Smooth muscle cell (in vitro differentiated cells): ENCODE measurements at regions not wholly inside any gene's neighbourhood (a gene's known extent, or its start where the extent isn't known, plus 50 kb on each side); places are given as distances from the start of the nearest gene placed in this dataset.
A peak's percentile ranks its signal among the peaks of the same experiment; 100 is the strongest.

Source experiments
- DNase-seq: peaks from one replicate; lab custom pipeline; 2025; ENCODE audit not compliant: unreplicated experiment; lab: John Stamatoyannopoulos, UW
- H2AFZ ChIP-seq: fragments of 200-600 bp; sonication (generic); 2 replicates; pipeline ENCODE4 v1.6.0; 2016; ENCODE audit warnings: antibody characterized with exemption, low read depth, mild to moderate bottlenecking
- H3F3A ChIP-seq: fragments of 200-600 bp; sonication (generic); 2 replicates; pipeline ENCODE4 v1.6.0; 2017; ENCODE audit warnings: antibody characterized with exemption, low read depth
- H3K27ac ChIP-seq: fragments of 200-600 bp; sonication (generic); 2 replicates; pipeline ENCODE4 v1.5.1; 2016; ENCODE audit warnings: low read depth, mild to moderate bottlenecking
- H3K27me3 ChIP-seq: fragments of 200-600 bp; sonication (generic); 2 replicates; pipeline ENCODE4 v1.6.1; 2016; ENCODE audit warnings: low read depth, mild to moderate bottlenecking
- H3K36me3 ChIP-seq: fragments of 200-600 bp; sonication (generic); 2 replicates; pipeline ENCODE4 v1.5.1; 2016; ENCODE audit warnings: low read depth
- H3K4me1 ChIP-seq: fragments of 200-600 bp; sonication (generic); 2 replicates; pipeline ENCODE4 v1.5.1; 2016; ENCODE audit warnings: low read depth
- H3K4me2 ChIP-seq: fragments of 200-600 bp; sonication (generic); 2 replicates; pipeline ENCODE4 v1.6.0; 2016; ENCODE audit warnings: mild to moderate bottlenecking
- H3K4me3 ChIP-seq: fragments of 200-600 bp; sonication (generic); 2 replicates; pipeline ENCODE4 v1.5.1; 2016; ENCODE audit warnings: mild to moderate bottlenecking
- H3K79me2 ChIP-seq: fragments of 200-600 bp; sonication (generic); 2 replicates; pipeline ENCODE4 v1.6.0; 2016; ENCODE audit warnings: low read depth, mild to moderate bottlenecking
- H3K9ac ChIP-seq: fragments of 200-600 bp; sonication (generic); 2 replicates; pipeline ENCODE4 v1.6.0; 2016; ENCODE audit warnings: low read depth
- H3K9me3 ChIP-seq: fragments of 200-600 bp; sonication (generic); replicated peaks from 2 replicates; pipeline ENCODE4 v1.5.1; 2016; ENCODE audit warnings: low read depth
- H4K20me1 ChIP-seq: fragments of 200-600 bp; sonication (generic); 2 replicates; pipeline ENCODE4 v1.6.0; 2016; ENCODE audit warnings: low read depth
- WGBS: methylation state at CpG from one replicate; pipeline ENCODE4 v1.1.7; 2016; ENCODE audit warnings: low lambda C conversion rate; 5-methylcytosine and 5-hydroxymethylcytosine counted together
- TF ChIP-seq, protein P1 (sequence below): fragments of 200-600 bp; sonication (generic); IDR thresholded peaks from 2 replicates; pipeline ENCODE4 v1.5.1; 2017; ENCODE audit warnings: borderline replicate concordance, mild to moderate bottlenecking, antibody characterized with exemption; ENCODE audit not compliant: insufficient read depth, poor library complexity, severe bottlenecking

DNA sequence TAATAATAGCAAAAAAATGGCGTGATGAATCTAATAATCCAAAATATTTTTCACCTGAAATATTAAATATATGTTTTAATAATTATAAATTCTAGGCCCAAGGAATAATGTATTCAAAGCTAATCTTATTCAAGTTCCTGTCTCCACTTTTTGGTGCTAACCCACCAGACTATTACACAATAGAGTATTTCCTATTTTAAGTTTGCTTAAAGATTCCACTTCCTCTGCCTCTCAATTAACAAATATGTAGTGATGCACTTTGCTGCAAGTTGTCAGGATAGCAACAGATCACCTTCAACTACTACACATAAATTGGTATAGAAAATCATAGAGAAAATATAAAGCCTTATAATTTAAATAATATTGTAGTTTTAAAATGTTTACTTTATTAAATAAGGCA is 467.5 kb downstream of the C3orf38 start:
- H3K4me2 ChIP-seq: no peak overlapping the region
- H3K27ac ChIP-seq: no peak overlapping the region
- no peak overlapping the region for H3K9ac ChIP-seq
- no peaks in the 10 kb centered on the region for H3K4me1 ChIP-seq
- no peaks in the 10 kb centered on the region for H3K27me3 ChIP-seq
- H3K79me2 ChIP-seq: no peaks in the 10 kb centered on the region
- DNase-seq: no peak
- H3K9me3 ChIP-seq: no peaks in the 10 kb centered on the region
- H3K36me3 ChIP-seq: no peaks in the 10 kb centered on the region
- TF ChIP-seq, protein P1, sequence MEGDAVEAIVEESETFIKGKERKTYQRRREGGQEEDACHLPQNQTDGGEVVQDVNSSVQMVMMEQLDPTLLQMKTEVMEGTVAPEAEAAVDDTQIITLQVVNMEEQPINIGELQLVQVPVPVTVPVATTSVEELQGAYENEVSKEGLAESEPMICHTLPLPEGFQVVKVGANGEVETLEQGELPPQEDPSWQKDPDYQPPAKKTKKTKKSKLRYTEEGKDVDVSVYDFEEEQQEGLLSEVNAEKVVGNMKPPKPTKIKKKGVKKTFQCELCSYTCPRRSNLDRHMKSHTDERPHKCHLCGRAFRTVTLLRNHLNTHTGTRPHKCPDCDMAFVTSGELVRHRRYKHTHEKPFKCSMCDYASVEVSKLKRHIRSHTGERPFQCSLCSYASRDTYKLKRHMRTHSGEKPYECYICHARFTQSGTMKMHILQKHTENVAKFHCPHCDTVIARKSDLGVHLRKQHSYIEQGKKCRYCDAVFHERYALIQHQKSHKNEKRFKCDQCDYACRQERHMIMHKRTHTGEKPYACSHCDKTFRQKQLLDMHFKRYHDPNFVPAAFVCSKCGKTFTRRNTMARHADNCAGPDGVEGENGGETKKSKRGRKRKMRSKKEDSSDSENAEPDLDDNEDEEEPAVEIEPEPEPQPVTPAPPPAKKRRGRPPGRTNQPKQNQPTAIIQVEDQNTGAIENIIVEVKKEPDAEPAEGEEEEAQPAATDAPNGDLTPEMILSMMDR: no peak
- no peak overlapping the region for H3K4me3 ChIP-seq
- WGBS: 89% methylated on average over 1 of the region's 1 CpG
- peaks cover 7% of the 10 kb centered on the region for H3F3A ChIP-seq
- no peaks in the 10 kb centered on the region for H4K20me1 ChIP-seq
- H2AFZ ChIP-seq: no peak overlapping the region

DNA sequence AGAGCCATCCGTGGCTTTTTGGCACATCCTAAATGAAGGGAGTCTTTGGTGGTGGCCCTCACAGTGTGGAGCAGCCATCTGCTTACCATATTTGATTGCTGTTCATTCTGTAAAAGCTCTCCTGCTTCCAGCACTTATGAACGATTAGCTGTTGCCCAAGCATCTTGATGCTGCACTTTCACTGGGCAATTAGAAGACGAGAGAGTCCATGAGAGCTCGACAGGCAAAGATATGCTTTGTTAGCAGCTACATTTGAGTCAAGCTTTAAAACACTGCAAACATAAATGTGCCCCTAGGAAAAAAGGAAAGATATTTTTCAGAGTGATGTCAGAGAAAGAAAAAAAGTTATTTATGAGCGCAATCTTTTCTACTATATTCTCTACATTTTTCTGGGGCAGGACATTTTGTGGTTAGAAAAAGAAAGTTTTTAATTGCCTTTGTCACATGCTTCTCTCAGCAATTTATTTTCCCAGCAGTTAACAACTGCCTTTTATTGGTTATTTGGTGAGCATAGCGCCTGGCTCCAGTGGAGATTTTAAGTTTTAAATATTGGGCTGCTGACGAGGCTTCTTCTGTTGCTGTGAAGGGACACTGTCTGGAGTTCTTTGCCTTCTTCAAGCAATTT is 468.4 kb downstream of the C3orf38 start:
- TF ChIP-seq, protein P1: no peak
- Histone ChIP-seq H3K27ac (no peak overlapping the region), H3K4me2 (peak overlapping the region; percentile 28), H3K9ac (no peak overlapping the region), H3K4me3 (no peak overlapping the region), H3K4me1 (no peaks in the 10 kb centered on the region), H3K36me3 (no peaks in the 10 kb centered on the region), H3K27me3 (no peaks in the 10 kb centered on the region), H3F3A (peaks cover 6% of the 10 kb centered on the region), H4K20me1 (no peaks in the 10 kb centered on the region), H3K9me3 (no peaks in the 10 kb centered on the region), H2AFZ (peak overlapping the region; percentile 61), H3K79me2 (no peaks in the 10 kb centered on the region)
- 50% methylated on average over 7 of the region's 7 CpGs for WGBS
- no peak for DNase-seq

DNA sequence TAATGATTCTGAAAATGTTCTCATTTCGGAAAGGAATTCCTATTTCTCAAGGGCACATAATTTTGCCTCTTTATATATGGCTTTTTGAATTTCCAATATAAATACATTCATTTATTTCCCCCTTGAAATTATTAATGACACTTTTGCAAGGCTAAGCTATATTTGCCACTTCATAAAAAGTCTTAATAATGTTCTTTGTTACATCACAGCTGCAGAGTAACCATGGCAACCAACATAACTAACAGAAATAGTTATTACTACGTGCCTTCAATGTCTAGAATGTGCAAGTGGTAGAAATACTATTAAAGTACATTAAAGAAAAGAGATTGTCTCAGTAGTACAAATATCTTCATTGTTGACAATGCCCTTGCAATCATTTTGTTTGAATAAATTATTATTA is 471.8 kb downstream of the C3orf38 start:
- no peak overlapping the region for H3K4me2 ChIP-seq
- no peak overlapping the region for H3K4me3 ChIP-seq
- WGBS: 95% methylated on average over 2 of the region's 2 CpGs
- no peaks in the 10 kb centered on the region for H3K4me1 ChIP-seq
- TF ChIP-seq, protein P1: no peak
- H3K27ac ChIP-seq: no peak overlapping the region
- H3F3A ChIP-seq: no peaks in the 10 kb centered on the region
- H3K79me2 ChIP-seq: no peaks in the 10 kb centered on the region
- no peaks in the 10 kb centered on the region for H3K9me3 ChIP-seq
- no peaks in the 10 kb centered on the region for H3K36me3 ChIP-seq
- no peak for DNase-seq
- H3K27me3 ChIP-seq: no peaks in the 10 kb centered on the region
- no peak overlapping the region for H3K9ac ChIP-seq
- no peak overlapping the region for H2AFZ ChIP-seq
- H4K20me1 ChIP-seq: no peaks in the 10 kb centered on the region

DNA sequence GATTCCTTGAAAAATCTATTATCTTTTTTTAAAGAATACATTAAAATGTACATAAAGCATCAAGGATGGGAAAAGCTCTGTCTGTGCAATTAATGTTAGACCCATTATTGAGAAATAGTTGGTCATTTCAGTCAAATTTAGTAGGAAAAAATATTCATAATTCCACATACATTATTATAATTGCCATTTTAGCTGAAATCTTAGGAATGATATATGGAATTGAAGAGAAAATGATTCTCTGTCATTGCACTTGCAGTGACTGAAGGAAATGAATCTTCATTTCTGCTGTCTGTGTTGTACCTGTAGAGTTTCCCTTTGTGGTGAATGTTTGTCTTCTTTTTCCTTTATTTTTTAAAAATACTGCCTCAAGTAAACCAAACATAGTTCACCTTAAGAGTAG is 473.9 kb downstream of the C3orf38 start:
- Histone ChIP-seq H3K4me1 (no peaks in the 10 kb centered on the region), H3K9ac (no peak overlapping the region), H3K4me3 (no peak overlapping the region), H3K27ac (no peak overlapping the region), H3K4me2 (no peak overlapping the region), H3F3A (no peaks in the 10 kb centered on the region), H3K79me2 (no peaks in the 10 kb centered on the region), H3K36me3 (no peaks in the 10 kb centered on the region), H4K20me1 (no peaks in the 10 kb centered on the region), H3K27me3 (no peaks in the 10 kb centered on the region), H2AFZ (no peak overlapping the region), H3K9me3 (no peaks in the 10 kb centered on the region)
- TF ChIP-seq, protein P1: no peak
- no peak for DNase-seq
